ENCODE measurements at regions not wholly inside any gene's neighbourhood (a gene's known extent, or its start where the extent isn't known, plus 50 kb on each side); places are given as distances from the start of the nearest gene placed in this dataset.

DNA sequence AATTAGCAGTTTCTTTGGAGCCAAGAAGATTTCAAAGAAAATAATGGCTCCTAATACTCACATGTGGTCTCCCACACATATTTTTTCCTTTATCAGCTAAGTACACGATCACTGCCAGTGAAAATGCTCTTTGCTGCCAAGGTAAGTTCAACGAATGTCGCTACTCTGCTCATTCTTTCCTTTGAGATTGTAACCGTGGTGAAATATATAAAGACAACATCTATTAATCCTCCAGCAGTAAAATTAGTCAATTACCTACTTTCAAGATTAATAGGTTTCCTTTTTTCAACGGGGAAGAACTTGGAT lies 672.2 kb downstream of the GATA3 start:
- no peak for DNase-seq

DNA sequence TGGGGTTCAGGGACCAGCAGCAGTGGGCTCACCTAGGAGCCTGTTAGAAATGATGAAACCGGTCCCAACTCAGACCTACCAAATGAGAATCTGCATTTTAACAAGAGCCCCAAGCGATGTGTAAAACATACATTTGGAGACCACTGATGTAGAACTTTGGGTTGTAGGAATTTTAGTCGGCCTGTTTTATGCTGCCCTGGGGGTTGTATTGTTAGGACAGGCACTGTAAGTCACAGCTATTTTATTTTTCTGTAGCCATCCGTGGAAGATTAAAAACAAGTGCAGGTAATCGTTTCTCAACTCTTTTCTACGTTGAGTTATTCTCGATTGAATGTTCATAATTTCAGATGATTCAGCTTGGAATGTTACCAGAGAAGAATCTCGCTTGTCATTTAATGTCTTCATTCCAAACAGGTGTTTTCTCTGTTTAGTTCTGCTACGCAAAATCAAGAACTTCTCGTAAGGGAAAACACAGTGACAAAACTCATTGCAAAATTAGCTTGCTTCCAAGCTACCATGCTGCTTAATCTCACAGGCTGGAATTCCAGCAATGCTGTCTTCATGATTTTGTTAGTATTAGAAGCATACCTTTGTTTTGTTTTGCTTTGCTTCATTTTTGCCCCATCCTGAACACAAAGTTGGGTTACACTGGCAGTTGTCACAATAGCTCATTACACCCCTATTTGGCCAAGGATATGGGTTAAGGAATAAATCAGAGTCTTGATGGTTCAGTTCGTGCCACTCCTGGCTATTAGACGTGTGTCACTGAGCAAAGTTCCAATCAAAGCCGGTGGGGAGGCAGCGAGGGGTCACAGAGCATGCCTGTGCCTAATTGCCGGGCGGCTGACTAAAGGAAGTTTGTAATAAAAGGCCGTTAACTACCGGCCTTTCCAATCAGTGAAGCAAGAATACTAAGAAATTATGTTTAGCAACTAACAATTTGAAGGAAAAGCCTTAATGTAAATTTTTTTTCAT lies 676.9 kb downstream of the GATA3 start:
- DNase-seq, result no peak

GRCh38 chr10:8738987-8739386 lies 684.5 kb downstream of the GATA3 start:
- DNase-seq, result no peak

GRCh38 chr10:8752146-8752843 lies 697.8 kb downstream of the GATA3 start:
- no peak for DNase-seq

DNA sequence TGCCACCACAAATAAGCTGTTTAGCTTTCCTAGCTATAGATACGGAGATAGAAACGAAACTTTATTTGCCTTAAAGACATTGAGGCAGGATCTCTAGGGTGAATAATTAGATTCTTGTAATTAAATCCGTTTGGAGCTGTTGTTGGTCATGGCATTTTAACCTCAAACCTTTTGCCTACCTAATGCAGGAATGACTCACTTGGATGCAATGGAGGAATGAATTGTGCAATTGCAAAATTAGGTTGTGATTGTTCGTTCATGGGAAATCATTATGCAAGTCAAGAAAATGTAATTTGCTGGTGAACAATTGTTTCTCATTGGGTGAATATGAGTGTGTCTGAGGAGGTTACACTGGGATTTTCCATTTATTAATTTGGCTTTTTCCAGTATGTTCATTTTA lies 703.5 kb downstream of the GATA3 start:
- no peak for DNase-seq

DNA sequence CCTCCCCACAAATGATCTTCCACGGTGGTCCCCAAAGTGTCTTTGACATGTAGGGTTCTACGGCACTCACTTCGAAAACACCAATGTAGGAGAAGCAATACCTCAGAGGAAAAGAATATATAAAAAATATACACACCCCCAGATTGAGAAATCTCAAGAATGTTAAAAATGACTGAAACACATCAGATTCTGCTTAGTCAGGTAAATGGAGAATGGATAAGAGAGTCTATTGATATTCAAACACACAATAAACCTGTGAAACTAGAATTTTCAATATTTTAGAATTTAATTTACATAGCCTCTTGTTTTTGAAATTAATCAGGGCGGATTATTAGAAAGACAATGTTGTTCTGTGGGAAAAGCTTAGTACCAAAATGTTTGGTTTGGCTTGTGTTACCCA lies 712.4 kb downstream of the GATA3 start:
- DNase-seq, result no peak

- DNase-seq, result no peak
These were observed 713.1 kb downstream of the GATA3 start for GRCh38 chr10:8767591-8767990.

- no peak for DNase-seq
These were observed 713.9 kb downstream of the GATA3 start for GRCh38 chr10:8768341-8768740.

DNA sequence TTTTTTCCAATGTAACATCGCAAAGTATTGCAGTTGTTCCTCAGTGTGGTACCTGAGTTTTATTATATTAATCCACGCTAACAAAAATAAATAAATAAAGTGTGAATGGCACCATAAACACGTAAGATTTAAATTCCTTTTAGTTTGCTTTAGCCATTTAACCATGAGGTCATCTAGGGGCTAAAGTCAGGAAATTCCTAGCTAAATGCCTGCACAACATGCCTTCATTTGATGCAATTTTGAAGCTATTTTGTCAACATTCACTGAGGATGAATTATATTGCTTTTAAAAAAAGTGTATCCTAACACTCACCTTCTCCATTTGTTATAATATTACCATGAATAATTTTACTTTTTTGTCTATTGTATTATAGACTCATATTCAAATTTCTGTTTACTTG lies 714.4 kb downstream of the GATA3 start:
- no peak for DNase-seq

DNA sequence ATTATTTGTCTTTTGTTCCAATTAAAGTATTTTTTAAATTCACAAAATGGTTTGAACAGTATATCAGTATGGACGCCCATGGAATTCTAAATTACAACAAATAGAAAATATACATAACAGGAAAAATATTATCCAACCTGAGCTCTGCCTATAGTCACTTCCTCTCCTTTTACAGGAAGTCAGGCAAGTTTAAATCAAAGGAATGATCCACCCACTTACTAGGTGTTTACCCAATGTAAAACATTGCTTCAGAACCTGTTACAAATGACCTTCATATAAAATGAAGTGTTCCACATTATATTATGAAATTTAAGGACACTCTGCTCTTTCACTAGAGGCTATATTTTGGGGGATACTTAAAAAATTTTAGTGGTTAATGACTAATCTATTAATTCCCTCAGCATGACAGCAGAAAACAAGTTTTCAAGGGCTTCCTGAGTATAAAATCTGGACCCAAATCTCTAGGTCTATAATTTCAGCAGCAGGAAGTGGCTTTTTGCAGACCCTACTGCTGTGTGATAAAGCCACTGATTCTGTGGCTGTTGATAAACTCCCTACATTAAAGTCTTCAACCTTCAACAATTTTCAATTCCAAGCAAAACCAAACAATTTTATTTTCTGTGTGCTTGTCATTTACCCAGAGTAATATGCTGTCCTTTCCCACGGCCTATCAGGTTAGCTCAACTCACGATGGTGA lies 722.6 kb downstream of the GATA3 start:
- no peak for DNase-seq

DNA sequence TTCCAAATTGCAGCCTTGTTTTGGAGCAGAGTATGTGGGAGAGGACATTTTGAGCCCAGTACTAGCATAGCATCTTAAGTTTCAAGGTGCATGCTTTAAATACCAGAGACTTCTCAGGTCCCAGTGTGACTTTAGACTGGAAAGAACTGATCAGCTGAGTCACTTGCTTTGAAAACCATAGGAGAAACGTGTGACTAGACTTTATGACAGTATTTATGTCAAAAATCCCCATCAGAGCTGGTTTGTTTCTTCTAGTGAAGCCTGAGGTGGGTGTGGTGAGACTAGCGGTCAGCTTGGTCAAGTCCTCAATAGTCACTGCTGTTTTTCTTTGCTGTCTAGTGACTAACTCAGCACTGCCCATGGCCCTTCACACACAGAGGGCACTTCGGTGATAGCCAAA lies 724.2 kb downstream of the GATA3 start:
- DNase-seq, result no peak

- no peak for DNase-seq
These were observed 733.2 kb downstream of the GATA3 start for GRCh38 chr10:8787649-8788048.

DNA sequence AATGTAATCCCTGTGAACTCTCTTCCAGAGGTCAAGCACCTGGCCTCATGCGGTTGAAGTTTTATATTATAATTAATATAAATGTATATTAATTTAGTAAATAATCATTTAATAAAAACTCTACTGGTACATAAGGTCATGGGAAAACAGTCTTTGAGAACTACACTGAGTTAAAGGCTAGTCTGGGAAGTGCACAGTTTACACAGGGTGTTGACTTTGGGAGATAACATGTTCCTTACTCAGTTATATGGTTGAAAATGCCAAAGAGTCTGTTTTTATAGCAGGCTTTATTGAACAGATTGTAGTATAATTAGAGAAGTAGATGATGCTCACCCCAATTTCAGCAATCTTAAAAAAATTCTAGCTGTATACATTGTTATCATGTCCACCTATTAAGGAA lies 735.9 kb downstream of the GATA3 start:
- no peak for DNase-seq

DNA sequence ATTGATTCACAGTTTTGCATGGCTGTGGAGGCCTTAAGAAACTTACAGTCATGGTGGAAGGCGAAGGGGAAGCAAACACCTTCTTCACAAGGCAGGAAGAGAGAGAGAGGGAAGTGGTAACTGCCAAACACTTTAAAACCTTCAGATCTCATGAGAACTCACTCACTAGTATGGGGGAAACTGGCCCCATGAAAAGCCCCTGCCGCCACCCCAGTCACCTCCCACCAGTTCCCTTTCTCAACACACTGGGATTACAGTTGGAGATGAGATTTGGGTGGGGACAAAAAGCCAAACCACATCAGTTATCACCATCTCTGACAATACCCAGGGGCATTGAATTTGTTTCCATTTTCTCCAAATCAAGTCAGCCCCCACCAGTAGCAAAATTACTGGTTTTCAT lies 740.4 kb downstream of the GATA3 start:
- no peak for DNase-seq

DNA sequence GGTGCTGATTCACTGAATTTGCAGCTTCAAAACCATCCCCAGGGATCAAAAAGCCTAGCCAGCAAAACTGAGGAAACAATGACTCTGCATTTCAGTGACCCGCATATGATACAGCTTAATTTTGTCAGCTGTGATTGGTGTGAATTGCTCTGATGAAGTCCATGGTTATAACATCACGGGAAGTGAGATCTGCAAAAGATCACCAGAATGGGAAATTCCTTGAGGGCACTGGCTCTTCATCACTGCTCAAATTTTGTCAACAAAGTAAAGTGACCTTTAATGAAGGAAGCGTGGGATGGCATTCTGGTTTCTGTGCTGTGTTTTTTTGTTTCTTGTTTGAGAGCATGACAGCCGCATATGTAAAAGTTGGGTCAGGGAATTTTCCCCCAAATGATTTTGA lies 745.9 kb downstream of the GATA3 start:
- no peak for DNase-seq

DNA sequence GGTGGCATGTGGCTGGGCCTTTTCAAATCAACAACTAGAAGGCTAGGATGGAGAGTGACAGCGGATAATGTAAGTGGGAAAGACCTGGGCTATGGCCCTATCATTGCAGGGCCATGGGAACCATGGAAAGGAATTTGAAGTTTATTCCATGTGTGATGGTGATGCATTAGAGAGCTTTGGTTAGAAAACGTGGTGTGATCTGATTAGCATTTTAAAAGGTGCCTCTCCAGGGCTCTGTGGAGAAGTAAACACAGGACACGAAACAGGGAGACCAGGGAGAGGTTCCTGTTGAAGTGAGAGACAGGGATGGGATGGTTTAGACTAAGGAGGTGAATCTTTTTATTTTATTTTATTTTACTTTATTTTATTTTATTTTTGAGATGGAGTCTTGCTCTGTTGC lies 749.5 kb downstream of the GATA3 start:
- DNase-seq, result no peak

DNA sequence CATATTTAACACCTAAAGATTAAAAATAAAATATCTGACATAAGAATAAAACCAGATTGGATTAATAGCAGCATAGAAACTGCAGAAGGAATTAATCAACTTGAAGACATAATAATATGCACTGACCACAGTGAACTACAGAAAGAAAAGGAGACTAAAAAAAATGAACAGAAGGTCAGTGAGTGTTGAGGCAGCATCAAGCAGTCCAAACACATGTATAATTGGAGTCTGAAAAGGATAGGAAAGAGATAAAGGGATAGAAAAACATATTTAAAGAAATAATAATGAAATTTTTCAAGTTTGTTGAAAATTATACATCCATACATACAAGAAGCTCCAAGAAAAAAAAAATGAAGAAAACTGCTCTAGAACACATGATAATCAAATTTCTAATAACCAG lies 756.2 kb downstream of the GATA3 start:
- DNase-seq, result no peak

GRCh38 chr10:8811201-8811600 lies 756.7 kb downstream of the GATA3 start:
- no peak for DNase-seq

DNA sequence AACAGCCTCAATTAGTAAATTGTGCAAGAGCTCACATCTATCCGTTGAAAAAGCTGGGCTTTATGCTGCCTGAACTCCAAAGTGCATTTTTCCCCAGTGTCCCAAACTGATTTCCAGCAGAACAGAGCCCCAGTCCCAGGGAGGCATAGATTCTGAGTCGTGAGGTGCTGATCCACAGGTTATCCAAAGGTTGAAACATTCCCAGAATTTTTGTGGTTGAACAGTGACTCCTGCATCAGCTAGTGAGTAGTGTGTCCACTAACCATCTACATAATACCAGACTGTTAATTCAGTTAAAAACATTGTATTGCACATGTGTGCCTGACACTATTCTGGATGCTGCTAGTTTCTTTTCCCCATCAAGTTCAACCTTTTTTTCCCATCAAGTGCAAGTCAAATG lies 761.5 kb downstream of the GATA3 start:
- DNase-seq, result no peak

- DNase-seq, result no peak
These were observed 762.8 kb downstream of the GATA3 start for GRCh38 chr10:8817299-8817698.

DNA sequence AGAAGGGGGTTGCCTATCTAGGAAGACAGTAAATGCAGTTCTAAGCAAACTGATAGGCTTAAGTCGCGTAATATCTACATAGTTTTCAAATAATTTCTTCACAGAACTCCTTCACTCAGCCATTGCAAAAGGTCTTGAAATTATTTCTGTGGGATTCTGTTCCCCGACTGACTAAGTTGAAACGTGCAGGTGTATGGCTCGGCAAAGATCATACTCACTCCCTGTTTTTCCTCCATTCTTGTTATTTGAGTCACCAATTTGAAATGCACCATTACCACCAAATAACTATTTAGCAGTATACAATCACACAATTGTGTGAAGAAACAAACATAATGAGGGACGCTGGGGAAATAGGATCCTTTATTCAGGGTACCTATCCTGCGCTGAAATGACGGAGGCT lies 771.1 kb downstream of the GATA3 start:
- no peak for DNase-seq

GRCh38 chr10:8829592-8829991 lies 775.1 kb downstream of the GATA3 start:
- DNase-seq, result no peak

DNA sequence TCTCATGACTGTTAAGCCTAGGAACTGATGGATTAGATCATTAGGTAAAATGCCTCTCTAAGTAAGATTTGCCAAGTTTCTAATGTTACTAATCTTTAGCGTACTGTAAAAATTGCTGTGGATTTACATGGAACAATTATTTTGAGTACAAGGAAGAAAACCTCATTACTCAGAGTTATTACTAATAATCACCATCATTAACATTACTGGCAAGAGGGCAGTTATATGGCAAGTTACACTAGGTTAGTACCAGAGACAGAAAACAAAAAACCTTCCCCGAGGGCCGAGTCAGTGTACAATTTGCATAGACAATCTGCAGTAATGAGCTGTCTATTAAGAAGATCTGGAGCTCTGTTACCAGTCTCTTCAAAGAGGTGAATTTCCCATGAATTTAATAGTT lies 775.6 kb downstream of the GATA3 start:
- no peak for DNase-seq

DNA sequence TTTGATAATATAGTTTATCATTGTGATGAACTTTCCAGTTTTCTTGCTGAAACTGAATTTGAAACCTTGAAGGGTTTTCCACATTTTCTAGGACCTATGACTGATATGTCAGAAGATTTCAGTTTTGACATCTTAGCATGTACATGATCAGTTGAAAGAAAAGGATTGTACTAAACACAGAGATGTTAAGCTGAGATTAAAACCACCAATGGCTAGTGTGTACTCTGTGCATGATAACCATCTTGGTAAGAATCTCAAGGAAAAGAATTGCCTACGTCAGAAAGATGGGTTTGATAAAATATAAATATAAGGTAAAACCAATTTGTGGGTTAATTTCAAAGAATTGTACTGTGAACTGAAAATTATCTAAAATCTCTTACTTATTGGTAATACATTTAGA lies 776.4 kb downstream of the GATA3 start:
- no peak for DNase-seq
